Body of pancreas (tissue), 4 donors: ENCODE measurements at regions not wholly inside any gene's neighbourhood (a gene's known extent, or its start where the extent isn't known, plus 50 kb on each side); places are given as distances from the start of the nearest gene placed in this dataset.

Source experiments
- ATAC-seq: fragments of 150-250 bp; one replicate; pipeline ENCODE4 v1.9.1; 2016
- DNase-seq, 4 donors: peaks; one replicate each; pipeline ENCODE4 v3.0.0-alpha.2; 2019
- H3K27ac ChIP-seq, 4 donors: fragments of 200-600 bp; sonication (generic); 1 replicate in 3 of 4; 2 replicates in 1 of 4; pipeline versions ENCODE4 v1.5.1 to v1.6.1; 2016 to 2019; ENCODE audit warnings: mild to moderate bottlenecking in 1 of 4, mixed read lengths in 1 of 4, moderate library complexity in 1 of 4
- H3K27me3 ChIP-seq, 2 donors: fragments of 200-600 bp; sonication (generic); one replicate each; pipeline ENCODE4 v1.6.0; 2016; ENCODE audit warnings: mild to moderate bottlenecking in 1 of 2
- H3K36me3 ChIP-seq, 2 donors: fragments of 200-600 bp; sonication (generic); replicated peaks in 1 of 2; 2 replicates each; pipeline ENCODE4 v1.5.1; 2016; ENCODE audit warnings: low read depth in 2 of 2; ENCODE audit not compliant: insufficient read depth in 1 of 2
- H3K4me1 ChIP-seq: fragments of 200-600 bp; sonication (generic); one replicate; pipeline ENCODE4 v1.6.0; 2016
- H3K4me3 ChIP-seq, 2 donors: fragments of 200-600 bp; sonication (generic); 1 replicate in 1 of 2; 2 replicates in 1 of 2; pipeline ENCODE4 v1.5.1; 2016 to 2019
- H3K9me3 ChIP-seq, 3 donors: fragments of 200-600 bp; sonication (generic); 1 replicate in 2 of 3; 2 replicates in 1 of 3; pipeline ENCODE4 v1.5.1; 2016
- CTCF ChIP-seq, 7 experiments: fragments of 450-650 bp in 4 of 7; fragments of 200-600 bp in 3 of 7; sonication (generic) in 3 of 7; IDR thresholded peaks; one replicate each; pipeline ENCODE4 v1.5.1; 2016 to 2019; ENCODE audit warnings: antibody characterized with exemption in 7 of 7
- POLR2A ChIP-seq, 3 donors: fragments of 450-650 bp; IDR thresholded peaks; one replicate each; pipeline ENCODE4 v1.6.1; 2016; ENCODE audit warnings: antibody characterized with exemption in 3 of 3, mild to moderate bottlenecking in 2 of 3
- WGBS, 2 donors: methylation state at CpG; one replicate each; pipeline ENCODE4 v1.1.5; 2017; 5-methylcytosine and 5-hydroxymethylcytosine counted together
- intact Hi-C: fragments of 100-400 bp; cut with DNase I; formaldehyde crosslinking; loops from one replicate; pipeline ENCODE4 v1.15.1; 2023

GRCh38 chr6:167647737-167648470 lies 178.8 kb upstream of the AFDN start:
- no peak for ATAC-seq
- intact Hi-C loops, result no loop called here
- H3K9me3 ChIP-seq, result no peaks in the 10 kb centered on the region
- TF ChIP-seq POLR2A (IDR thresholded peaks at IDR 0.05) (no peak), CTCF (IDR thresholded peaks at IDR 0.05) (no peak)
- no peak overlapping the region for H3K4me3 ChIP-seq
- no peak for DNase-seq
- no peaks in the 10 kb centered on the region for H3K36me3 ChIP-seq
- H3K4me1 ChIP-seq, result no peaks in the 10 kb centered on the region
- 83 to 93% methylated on average over 12 to 13 of the region's 13 CpGs for WGBS, 2 donors
- no peak overlapping the region for H3K27ac ChIP-seq
- H3K27me3 ChIP-seq, result no peaks in the 10 kb centered on the region

- intact Hi-C loops, result no loop called here
These were observed 178.0 kb upstream of the AFDN start for GRCh38 chr6:167648501-167649278.

GRCh38 chr6:167649476-167649875 lies 177.2 kb upstream of the AFDN start:
- TF ChIP-seq CTCF (IDR thresholded peaks at IDR 0.05), result no peak
- TF ChIP-seq POLR2A (IDR thresholded peaks at IDR 0.05), result no peak
- Histone ChIP-seq H3K4me3 (no peak overlapping the region), H3K4me1 (no peaks in the 10 kb centered on the region), H3K27ac (no peak overlapping the region), H3K9me3 (no peaks in the 10 kb centered on the region), H3K36me3 (no peaks in the 10 kb centered on the region), H3K27me3 (no peaks in the 10 kb centered on the region)
- DNase-seq, result no peak
- intact Hi-C loops, result no loop called here
- WGBS, 2 donors, result 90 to 94% methylated on average over 8 of the region's 8 CpGs
- no peak for ATAC-seq

More at GRCh38 chr6:167648501-167649278, 178.0 kb upstream of the AFDN start:
- DNase-seq (no peak), ATAC-seq (no peak)
- Histone ChIP-seq H3K27ac (no peak overlapping the region), H3K36me3 (no peaks in the 10 kb centered on the region), H3K4me1 (no peaks in the 10 kb centered on the region), H3K9me3 (no peaks in the 10 kb centered on the region), H3K27me3 (no peaks in the 10 kb centered on the region), H3K4me3 (no peak overlapping the region)
- no peak for TF ChIP-seq POLR2A (IDR thresholded peaks at IDR 0.05)
- TF ChIP-seq CTCF (IDR thresholded peaks at IDR 0.05), result no peak
- whole genome bisulfite sequencing, 2 donors, result 73 to 86% methylated on average over 5 to 13 of the region's 13 CpGs

- H3K36me3 ChIP-seq, result no peaks in the 10 kb centered on the region
- H3K9me3 ChIP-seq, result no peaks in the 10 kb centered on the region
- intact Hi-C loops, result no loop called here
- H3K27me3 ChIP-seq, result no peaks in the 10 kb centered on the region
- H3K27ac ChIP-seq, result no peak overlapping the region
- 45 to 57% methylated on average over 12 of the region's 12 CpGs for WGBS, 2 donors
- DNase-seq (no peak), ATAC-seq (no peak)
- TF ChIP-seq POLR2A (IDR thresholded peaks at IDR 0.05) (no peak), CTCF (IDR thresholded peaks at IDR 0.05) (no peak)
- H3K4me3 ChIP-seq, result no peak overlapping the region
- H3K4me1 ChIP-seq, result no peaks in the 10 kb centered on the region
These were observed 175.9 kb upstream of the AFDN start for GRCh38 chr6:167650730-167651317.
